ENCODE measurements at regions not wholly inside any gene's neighbourhood (a gene's known extent, or its start where the extent isn't known, plus 50 kb on each side); places are given as distances from the start of the nearest gene placed in this dataset.

- TF ChIP-seq CTCF (IDR thresholded peaks at IDR 0.05; ENCODE audit: extremely low read depth in 1 of 2, insufficient read depth in 1 of 2, low read depth in 1 of 2, low read length in 2 of 2) = no peak
- TF ChIP-seq POLR2AphosphoS5 (IDR thresholded peaks at IDR 0.05; ENCODE audit: insufficient read depth, low read depth, low read length) = no peak
- TF ChIP-seq JUN (IDR thresholded peaks at IDR 0.05; ENCODE audit: borderline replicate concordance, insufficient read depth, insufficient read length, low read depth) = no peak
- no peak for TF ChIP-seq POLR2A (IDR thresholded peaks at IDR 0.05; ENCODE audit: low read depth, low read length)
- no peak for TF ChIP-seq EZH2 (IDR thresholded peaks at IDR 0.05; ENCODE audit: borderline replicate concordance, low read depth, low read length, severe bottlenecking)
- no peak for TF ChIP-seq MYC (IDR thresholded peaks at IDR 0.05; ENCODE audit: low read depth, low read length)
Measured at GRCh38 chr19:28169168-28169887, 1043.6 kb downstream of the UQCRFS1 start.

All from endothelial cell of umbilical vein (primary cell).